Transverse colon (tissue), 4 donors: ENCODE measurements at regions not wholly inside any gene's neighbourhood (a gene's known extent, or its start where the extent isn't known, plus 50 kb on each side); places are given as distances from the start of the nearest gene placed in this dataset.

Experiments used
- DNase-seq: peaks from one replicate; pipeline ENCODE4 v3.0.0-alpha.2; 2019
- H3K27ac ChIP-seq, 4 donors: fragments of 200-600 bp; sonication (generic); 2 replicates each; pipeline ENCODE4 v1.5.1; 2016 to 2018; ENCODE audit warnings: inconsistent platforms in 4 of 4
- H3K27me3 ChIP-seq: fragments of 200-600 bp; sonication (generic); 2 replicates; pipeline ENCODE4 v1.5.1; 2017; ENCODE audit warnings: inconsistent platforms
- H3K36me3 ChIP-seq, 4 donors: fragments of 200-600 bp; sonication (generic); 2 replicates each; pipeline ENCODE4 v1.5.1; 2017 to 2019; ENCODE audit warnings: inconsistent platforms in 4 of 4
- H3K4me1 ChIP-seq, 4 donors: fragments of 200-600 bp; sonication (generic); 2 replicates each; pipeline ENCODE4 v1.5.1; 2017 to 2020; ENCODE audit warnings: inconsistent platforms in 4 of 4
- H3K4me3 ChIP-seq, 4 donors: fragments of 200-600 bp; sonication (generic); 1 replicate in 1 of 4; 2 replicates in 3 of 4; pipeline versions ENCODE4 v1.5.1 to v1.6.1; 2017 to 2019; ENCODE audit warnings: inconsistent platforms in 4 of 4
- H3K9me3 ChIP-seq, 2 donors: fragments of 200-600 bp; sonication (generic); 2 replicates each; pipeline ENCODE4 v1.5.1; 2017 to 2019; ENCODE audit warnings: inconsistent platforms in 2 of 2
- CTCF ChIP-seq, 5 experiments: fragments of 200-600 bp in 3 of 5; fragments of 450-650 bp in 2 of 5; sonication (generic) in 3 of 5; IDR thresholded peaks; 1 replicate in 2 of 5; 2 replicates in 3 of 5; pipeline ENCODE4 v1.5.1; 2016 to 2017; ENCODE audit warnings: antibody characterized with exemption in 5 of 5, inconsistent platforms in 3 of 5, mild to moderate bottlenecking in 2 of 5, moderate library complexity in 1 of 5
- EP300 ChIP-seq: sonication (generic); formaldehyde crosslinking; IDR thresholded peaks from one replicate; pipeline ENCODE4 v1.6.1; 2017; ENCODE audit warnings: antibody characterized with exemption, low read depth
- POLR2A ChIP-seq: fragments of 450-650 bp; IDR thresholded peaks from one replicate; pipeline ENCODE4 v1.6.1; 2016; ENCODE audit warnings: antibody characterized with exemption, mild to moderate bottlenecking, moderate library complexity
- POLR2AphosphoS5 ChIP-seq, 3 donors: sonication (generic); formaldehyde crosslinking; IDR thresholded peaks; one replicate each; pipeline ENCODE4 v1.6.1; 2016; ENCODE audit warnings: antibody characterized with exemption in 3 of 3
- WGBS, 2 donors: methylation state at CpG; one replicate each; pipeline ENCODE4 v1.1.5; 2018; ENCODE audit warnings: low coverage in 1 of 2; 5-methylcytosine and 5-hydroxymethylcytosine counted together
- in situ Hi-C, 4 donors: fragments of 200-750 bp; cut with MboI; loops; one replicate each; pipeline versions ENCODE4 v1.15.0 to v1.15.1; 2017; ENCODE audit warnings: low sequenced_read_pairs in 3 of 4, low pct_ligation_motif_present in 1 of 4, low pct_unique_long_range_greater_than_20kb in 1 of 4
- intact Hi-C: fragments of 100-400 bp; cut with DNase I; formaldehyde crosslinking; loops from one replicate; pipeline ENCODE4 v1.15.1; 2023; ENCODE audit warnings: low total_unique reads

- Histone ChIP-seq H3K27me3 (no peaks in the 10 kb centered on the region), H3K9me3 (no peaks in the 10 kb centered on the region), H3K4me1 (no peaks in the 10 kb centered on the region), H3K36me3 (no peaks in the 10 kb centered on the region), H3K4me3 (no peak overlapping the region), H3K27ac (no peak overlapping the region)
- intact Hi-C loops (no loop called here), in situ Hi-C loops (no loop called here)
- WGBS, 2 donors, result 88% methylated on average over 5 of the region's 5 CpGs; no CpG with 5 or more reads in 1 of the 2 donors
- TF ChIP-seq EP300 (no peak), POLR2AphosphoS5 (IDR thresholded peaks at IDR 0.05) (no peak), POLR2A (no peak), CTCF (IDR thresholded peaks at IDR 0.05) (no peak)
- no peak for DNase-seq
Measured at GRCh38 chr5:81883371-81883770, 88.5 kb upstream of the ATG10 start.

GRCh38 chr5:81881595-81881994 is 90.2 kb upstream of the ATG10 start:
- Histone ChIP-seq H3K27me3 (no peaks in the 10 kb centered on the region), H3K27ac (no peak overlapping the region), H3K4me3 (no peak overlapping the region), H3K36me3 (no peaks in the 10 kb centered on the region), H3K4me1 (no peaks in the 10 kb centered on the region), H3K9me3 (no peaks in the 10 kb centered on the region)
- no peak for DNase-seq
- 48 to 63% methylated on average over 2 of the region's 2 CpGs for WGBS, 2 donors
- intact Hi-C loops (no loop called here), in situ Hi-C loops (no loop called here)
- no peak for TF ChIP-seq EP300
- no peak for TF ChIP-seq CTCF (IDR thresholded peaks at IDR 0.05)
- no peak for TF ChIP-seq POLR2A
- no peak for TF ChIP-seq POLR2AphosphoS5 (IDR thresholded peaks at IDR 0.05)

- no peak overlapping the region for H3K4me3 ChIP-seq
- no peak for TF ChIP-seq POLR2AphosphoS5 (IDR thresholded peaks at IDR 0.05)
- no peak for TF ChIP-seq CTCF (IDR thresholded peaks at IDR 0.05)
- TF ChIP-seq EP300, result no peak
- no peak for TF ChIP-seq POLR2A
- no peaks in the 10 kb centered on the region for H3K27me3 ChIP-seq
- in situ Hi-C loops, result no loop called here
- no peaks in the 10 kb centered on the region for H3K4me1 ChIP-seq
- WGBS, 2 donors, result 79 to 87% methylated on average over 3 of the region's 3 CpGs
- intact Hi-C loops, result no loop called here
- no peaks in the 10 kb centered on the region for H3K36me3 ChIP-seq
- DNase-seq, result no peak
- no peak overlapping the region for H3K27ac ChIP-seq
- no peaks in the 10 kb centered on the region for H3K9me3 ChIP-seq
Measured at GRCh38 chr5:81879936-81880335, 91.9 kb upstream of the ATG10 start.

GRCh38 chr5:81878333-81878732 is 93.5 kb upstream of the ATG10 start:
- TF ChIP-seq CTCF (IDR thresholded peaks at IDR 0.05) (no peak), POLR2AphosphoS5 (IDR thresholded peaks at IDR 0.05) (no peak), POLR2A (no peak), EP300 (no peak)
- H3K27me3 ChIP-seq, result no peaks in the 10 kb centered on the region
- no peaks in the 10 kb centered on the region for H3K4me1 ChIP-seq
- H3K27ac ChIP-seq, result no peak overlapping the region
- no peak overlapping the region for H3K4me3 ChIP-seq
- H3K36me3 ChIP-seq, result no peaks in the 10 kb centered on the region
- no peaks in the 10 kb centered on the region for H3K9me3 ChIP-seq
- in situ Hi-C loops, result no loop called here
- intact Hi-C loops, result no loop called here
- DNase-seq, result no peak
